Astrocyte of the hippocampus (primary cell): ENCODE measurements at regions not wholly inside any gene's neighbourhood (a gene's known extent, or its start where the extent isn't known, plus 50 kb on each side); places are given as distances from the start of the nearest gene placed in this dataset.
A peak's percentile ranks its signal among the peaks of the same experiment; 100 is the strongest.

Source experiments
- DNase-seq: peaks from one replicate; pipeline ENCODE4 v3.0.0; 2011; ENCODE audit warnings: low read depth, low spot score

DNA sequence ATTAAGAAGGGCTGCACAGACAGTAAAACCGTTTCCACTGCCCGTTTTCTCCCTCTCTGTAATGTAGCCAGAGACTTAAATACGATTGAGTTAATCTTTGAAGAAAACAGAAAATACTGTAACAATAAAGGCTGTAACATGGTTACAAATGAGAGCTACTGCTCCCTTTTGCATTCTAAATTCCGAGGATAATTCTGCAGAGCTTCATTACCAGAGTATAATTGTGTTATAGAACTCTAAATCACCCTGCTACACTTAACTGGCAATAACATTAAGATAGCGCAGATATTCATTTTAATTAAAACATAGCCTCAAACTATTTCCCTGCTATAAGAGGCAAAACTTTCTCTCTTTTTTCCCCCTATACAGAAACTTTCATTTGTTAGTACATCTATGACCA, 283.7 kb upstream of the BRINP1 start:
- DNase-seq: no peak

DNA sequence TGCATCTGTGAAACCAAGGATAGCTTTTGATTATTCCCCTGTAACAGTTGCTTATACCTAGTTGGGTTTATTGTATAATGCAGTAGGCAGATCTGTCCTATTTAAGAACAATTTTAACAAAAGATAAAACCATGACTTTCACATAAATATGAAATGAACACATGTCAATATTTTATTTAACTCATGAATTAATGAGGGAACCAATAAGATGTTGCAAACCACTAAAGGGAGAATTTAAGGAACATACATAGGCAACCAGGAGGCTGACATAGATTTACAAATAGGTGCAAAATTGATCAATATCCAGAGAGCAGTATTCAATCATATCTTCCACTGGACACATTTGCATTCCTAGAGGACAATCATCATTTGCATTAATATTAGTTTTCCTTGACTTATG, 280.0 kb upstream of the BRINP1 start:
- no peak for DNase-seq

DNA sequence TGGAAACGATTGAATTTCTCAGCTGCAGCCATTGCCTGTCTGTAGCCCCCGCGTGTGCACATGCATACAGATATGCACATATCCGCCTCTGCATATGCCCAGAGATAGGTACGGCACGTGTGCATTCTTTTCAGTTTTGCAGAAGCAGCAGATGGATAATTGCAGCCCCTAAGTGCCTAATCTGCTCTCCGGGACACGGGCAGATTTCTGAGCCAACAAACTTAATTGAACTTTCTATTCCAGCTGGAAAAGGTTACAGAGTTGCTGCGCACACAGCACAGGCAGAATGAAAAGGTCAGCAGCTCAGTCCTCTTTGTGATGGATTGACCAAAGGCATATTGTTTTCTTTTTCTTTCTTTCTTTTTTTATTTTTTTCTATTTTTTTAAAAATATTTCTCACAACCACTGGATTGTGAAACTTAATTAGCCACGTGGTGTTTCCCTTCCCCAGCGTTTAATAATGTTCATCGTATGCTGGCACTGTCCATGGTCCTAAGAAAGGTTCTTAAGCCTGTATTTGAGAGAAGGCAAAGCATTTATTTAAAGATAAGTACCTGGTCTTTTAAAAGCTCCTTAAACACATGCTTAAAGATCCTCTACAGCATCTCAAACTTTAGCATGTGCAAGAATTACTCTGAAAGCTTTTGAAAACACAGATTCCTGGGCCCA, 270.2 kb upstream of the BRINP1 start:
- DNase-seq: peak; percentile 73

DNA sequence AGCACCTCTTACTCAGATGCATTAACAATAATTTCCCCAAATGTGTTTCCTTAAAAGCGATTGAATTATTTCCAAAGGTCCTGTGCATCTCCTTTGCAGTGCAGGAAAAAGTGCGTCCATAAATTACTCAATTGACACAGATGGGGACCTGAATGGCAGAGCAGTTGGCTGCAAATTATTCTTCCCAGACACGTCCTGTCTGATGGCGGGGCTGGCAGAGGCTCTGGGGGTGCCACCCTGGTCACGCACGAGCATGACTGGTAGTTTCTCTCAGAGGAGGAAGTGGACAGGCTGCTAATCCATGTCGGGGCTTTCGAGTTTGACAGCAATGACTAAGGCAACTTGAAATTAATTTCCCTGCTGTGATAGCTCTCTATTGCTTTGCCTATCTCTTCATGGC, 264.8 kb upstream of the BRINP1 start:
- DNase-seq: no peak

DNA sequence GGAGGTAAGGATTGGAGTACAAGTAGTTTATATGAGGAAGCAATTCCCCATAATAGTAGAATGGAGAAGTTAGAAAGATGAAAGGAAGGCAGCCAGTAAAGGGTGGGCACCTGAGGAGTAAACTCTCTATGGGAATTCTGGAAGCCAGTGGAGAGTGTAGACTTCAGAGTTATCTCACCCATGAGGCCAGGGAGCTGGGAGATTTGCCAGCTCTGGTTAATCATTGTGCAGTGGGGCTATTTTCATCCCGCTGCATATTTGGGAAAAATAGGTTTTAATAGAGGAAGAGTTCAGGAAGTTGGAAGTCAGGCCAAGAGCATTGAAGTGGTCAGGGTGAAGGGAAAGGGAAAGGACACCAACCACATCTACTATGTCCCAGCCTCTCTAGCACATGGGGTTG, 242.3 kb upstream of the BRINP1 start:
- DNase-seq: no peak

DNA sequence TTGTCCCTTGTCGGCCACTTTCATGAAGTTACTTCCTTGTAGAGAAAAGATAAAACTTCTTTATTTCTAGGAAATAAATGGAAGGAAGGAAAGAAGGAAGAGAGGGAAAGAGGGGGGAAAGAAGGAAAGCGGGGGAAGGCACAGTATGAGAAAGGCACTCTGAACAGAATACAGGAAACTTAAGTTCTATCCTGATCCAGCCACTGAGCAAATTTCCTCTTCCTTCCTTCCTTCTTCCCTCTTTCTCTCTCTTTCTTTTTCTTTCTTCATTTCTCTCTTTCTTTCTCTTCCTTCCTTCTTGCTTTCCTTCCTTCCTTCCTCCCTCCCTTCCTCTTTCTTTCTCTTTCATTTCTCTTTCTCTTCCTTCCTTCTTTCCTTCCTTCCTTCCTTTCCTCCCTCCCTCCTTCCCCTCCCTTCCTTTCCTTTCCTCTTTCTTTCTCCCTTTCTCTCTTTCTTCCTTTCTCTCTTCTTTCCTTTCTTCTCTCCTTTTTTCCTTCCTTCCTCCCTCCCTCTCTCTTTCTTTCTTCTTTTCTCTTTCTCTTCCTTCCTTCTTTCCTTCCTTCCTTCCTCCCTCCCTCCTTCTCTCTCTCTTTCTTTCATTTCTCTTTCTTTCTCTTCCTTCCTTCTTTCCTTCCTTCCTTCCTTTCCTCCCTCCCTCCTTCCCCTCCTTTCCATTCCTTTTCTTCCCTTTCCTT, 240.2 kb upstream of the BRINP1 start:
- no peak for DNase-seq

DNA sequence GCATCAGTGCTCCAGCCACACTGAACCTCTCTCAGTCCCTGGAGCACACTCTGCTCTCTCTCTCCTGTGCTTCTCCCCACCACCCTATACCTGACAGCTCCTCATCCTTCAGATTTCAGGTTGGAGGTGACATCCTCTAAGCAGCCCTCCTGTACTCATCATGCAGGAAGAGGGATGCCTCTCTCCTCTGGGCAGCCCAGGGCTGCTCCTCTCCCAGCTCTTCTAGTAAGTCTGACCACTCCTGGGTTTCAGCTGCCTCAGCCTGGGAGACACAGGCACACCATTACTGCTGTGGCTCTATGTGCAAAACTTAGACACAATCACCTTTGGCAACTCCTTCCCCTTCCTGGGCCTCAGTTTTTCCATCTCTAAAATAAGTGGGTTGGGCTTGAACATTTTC, 232.4 kb upstream of the BRINP1 start:
- no peak for DNase-seq

DNA sequence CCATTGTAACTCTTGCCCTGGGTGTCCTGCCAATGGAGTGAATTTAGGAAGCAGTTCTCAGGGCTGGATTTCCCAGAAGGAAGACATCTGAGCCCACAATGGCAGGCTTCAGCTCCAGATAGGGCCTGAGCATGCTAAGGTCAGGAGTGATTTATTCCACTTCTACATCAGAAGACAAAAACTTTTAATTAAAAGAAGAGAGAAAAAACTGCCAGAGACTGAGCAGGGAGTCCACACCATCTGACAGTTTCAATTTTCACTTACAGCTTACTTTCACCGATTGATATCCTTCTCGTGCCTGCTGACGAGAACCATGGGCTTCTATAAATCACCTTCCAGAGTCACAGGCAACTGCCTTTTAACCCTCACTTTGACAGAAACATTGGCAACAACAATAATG, 228.3 kb upstream of the BRINP1 start:
- DNase-seq: no peak

DNA sequence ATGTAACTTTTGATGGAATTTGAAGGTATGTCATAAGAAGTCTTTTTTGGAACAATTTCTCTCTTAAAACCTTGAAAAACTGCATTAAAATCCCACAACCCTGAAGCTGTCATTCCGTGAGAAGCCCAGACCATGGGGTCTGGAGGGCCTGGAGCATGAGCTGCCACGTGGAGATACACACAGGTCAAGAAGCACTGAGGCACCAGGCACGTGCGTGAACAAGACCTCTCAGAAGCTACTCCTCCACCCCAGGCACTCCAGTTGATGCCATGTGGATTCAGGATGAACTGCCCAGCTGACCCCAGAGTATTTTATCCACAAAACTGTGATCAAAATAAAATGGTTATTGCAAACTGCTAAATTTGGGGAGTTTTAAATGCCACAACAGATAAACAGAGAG, 227.5 kb upstream of the BRINP1 start:
- DNase-seq: no peak

DNA sequence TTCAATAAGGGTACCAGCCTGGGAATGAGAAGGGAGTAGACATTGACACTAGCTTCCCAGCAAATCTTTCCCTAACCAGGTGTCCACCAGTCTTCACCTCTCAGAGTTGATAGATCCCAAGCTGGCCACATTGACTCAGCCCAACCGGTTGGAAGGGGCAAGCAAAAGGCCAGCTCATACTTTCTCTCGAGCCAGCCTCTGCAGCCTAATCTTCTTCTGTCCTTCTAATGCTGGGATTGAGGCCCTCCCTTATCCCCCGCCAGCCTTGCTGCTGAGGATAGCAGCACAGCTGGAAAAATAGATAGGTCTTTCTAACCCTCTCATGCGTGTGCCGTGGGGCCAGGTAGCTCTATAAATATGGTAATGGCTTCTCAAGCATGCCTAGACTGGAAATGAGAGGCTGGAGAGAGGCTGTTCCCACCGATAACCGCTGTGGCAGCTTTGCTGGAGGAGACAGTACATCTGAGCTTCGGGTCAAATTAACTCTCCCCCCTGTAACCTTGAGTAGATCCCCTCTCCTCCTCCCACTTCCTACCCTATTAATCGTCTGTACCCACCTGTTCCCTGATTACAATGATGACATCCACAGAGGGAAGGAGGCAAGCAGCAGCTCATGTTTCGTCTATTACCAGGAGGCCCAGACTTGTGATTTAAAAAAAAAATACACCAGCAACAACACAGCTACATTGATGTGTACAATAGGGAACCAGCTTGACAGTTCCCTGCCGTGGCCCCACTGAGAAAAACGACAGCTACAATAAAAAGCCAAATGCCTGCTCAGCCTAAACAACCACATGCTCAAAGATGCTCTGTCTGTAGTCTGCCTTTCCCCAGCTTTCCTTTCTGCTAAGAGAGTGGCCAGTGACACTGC, 219.9 kb upstream of the BRINP1 start:
- DNase-seq: no peak

DNA sequence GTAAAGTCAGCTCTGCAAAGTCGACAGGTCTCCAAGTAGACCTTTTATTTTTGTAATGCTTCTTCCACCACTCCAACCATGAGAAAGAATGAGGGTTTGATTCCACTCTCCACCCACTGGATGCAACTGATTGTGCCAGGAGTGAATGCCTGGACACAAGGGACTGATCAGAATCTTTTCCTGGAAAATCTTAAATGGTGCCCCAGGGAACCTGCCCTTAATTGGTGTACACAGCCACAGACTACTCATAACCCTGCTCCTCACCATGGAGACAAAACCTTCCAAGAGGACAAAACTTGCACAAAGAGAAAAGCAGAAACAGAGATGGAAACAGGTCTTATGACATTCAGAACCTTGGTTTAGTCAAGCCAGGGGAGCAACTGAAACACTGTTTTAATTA, 208.6 kb upstream of the BRINP1 start:
- DNase-seq: no peak

DNA sequence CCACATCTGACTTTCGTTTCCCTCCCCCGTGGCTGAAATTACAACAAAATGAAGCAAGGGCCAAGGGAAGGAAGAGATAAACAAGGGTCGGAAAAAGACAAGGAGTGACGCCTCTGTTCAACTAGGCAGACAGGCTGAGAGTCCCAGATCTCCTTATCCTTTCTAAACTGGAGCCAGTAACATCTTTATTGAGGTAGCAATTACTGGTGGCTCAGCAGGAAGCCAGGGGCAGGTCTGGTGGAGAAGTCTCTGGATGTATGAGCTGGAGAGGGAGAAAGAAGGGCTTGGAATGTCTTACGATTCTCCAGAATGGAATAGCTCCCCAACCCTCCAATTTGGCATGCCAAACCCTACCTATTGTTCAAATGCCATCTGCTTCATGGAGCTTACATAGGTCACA, 190.8 kb upstream of the BRINP1 start:
- no peak for DNase-seq

DNA sequence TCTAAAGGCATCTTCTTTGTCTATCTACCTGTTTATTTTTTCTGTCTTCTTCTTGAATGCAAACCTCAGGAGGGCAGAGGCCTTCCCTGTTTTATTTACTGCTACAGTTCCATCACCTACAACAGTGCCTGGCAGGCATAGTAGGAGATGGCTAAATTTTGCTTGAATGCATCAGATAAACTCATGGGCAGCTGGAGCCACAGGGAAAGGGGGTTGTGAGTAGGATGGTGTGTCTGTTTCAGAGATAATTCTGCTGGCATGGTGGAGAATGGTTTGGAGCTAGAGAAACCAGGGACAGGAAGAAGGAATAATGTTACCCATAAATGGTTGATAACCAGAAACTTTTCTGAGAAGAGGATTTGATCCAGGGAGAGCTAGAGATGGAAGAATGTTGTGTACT, 189.8 kb upstream of the BRINP1 start:
- DNase-seq: no peak

DNA sequence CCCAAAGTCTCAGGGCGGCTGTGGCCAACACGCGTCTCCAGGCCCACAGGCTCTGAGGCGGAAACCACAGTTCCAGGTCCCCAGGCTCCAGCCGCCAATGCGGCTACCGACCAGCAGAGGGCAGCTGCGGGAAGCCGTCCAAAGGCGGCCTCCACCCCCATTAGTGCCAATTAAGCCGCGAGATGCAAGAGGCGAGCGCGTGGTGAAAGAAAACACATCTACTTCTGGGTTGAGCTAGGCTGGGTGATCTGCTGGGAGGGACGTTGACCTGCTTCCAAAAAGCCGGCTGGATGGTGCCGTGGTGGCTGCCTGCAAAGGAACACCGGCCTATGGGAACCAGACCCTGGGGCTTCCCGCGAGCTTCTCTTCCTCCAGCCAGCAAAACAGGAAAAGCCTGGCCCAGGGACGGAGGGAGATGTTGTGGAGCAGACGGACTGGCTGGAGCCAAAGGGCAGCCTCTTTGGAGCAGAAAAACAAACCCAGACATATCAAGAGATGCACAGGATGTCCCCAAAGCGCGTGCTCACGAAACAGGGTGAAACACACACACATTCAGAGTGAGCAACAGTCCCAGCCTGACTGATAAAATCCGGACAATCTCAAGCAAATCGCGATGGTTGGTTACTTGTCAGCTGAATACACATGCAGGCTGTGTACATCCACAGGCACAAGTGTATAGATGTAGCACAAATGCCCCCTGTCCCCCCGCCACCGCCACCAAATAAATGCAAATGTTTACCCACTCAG, 187.1 kb upstream of the BRINP1 start:
- DNase-seq: peak; percentile 89

DNA sequence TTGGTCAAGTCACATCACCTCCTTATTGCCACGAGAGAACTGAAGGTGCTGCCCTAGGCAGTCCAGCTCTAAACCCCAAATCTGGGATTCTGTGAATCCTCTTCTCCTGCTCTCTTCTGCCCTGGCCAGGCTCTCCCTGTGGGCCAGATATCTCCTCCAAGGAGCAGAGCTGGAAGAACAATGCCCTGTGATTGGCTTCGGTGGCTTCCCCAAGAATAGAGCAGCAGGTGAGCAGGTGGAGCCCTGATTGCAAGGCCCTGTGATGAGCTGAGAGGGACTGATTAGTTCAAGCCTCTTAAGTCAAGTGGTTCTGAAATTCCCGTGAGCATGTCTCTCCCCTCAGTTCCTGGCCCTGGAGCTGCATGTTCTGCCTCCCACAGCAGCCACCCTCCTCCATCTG, 175.3 kb upstream of the BRINP1 start:
- no peak for DNase-seq

DNA sequence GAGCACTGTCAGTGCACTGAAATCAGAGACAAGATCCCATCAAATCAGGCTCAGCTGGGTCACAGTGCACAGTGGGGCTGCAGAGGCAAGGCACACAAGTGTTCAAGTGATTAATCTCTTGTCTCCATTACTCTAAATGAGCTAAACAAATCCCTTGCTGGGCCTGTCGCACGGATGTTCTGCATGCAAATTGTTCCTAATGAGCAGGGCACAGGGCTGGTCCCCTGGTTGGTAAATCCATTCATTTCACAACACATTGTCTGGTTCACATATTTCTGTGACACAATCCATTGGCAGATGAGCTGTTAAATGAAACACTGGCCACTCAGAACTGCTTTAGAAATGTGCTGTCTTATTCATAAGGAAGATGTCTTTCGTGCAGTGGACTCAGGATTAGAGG, 167.9 kb upstream of the BRINP1 start:
- DNase-seq: no peak

DNA sequence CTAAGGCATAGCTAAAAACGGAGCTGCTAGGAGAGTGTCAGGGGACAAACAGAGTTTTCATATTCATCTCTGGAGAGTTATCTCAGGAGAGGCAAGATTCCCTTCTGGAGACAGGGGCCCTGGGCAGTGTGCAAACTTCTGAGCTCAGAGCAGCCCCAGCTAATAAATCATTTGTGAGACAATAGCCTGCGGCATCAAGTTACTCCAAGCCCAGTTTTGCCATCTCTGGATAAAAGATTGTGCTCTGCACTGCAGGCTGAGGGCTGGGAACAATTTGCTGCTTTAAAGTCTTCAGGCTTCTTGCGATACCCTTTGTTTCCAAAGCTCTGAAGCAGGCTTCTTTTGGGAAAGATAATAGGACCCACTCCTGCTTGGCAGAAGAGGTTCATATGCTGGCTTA, 164.3 kb upstream of the BRINP1 start:
- no peak for DNase-seq

DNA sequence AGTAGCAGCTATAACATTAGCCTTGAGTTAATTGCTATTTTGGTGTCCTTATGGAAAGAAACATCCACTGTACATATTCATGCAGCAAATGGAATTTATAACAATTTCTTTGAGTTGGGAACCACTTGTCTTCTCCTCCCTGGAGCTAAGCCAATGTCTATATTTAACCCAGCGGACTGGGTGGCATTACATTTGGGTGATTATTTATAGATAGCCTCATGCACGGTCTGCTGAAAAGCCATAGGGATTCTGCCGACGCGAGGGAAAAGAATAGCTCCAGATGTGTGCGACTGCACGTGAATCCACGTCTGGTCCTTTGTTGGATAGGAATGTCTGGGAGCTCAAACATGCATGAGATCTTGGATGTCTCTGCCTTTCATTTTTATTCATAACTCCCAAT, 157.5 kb upstream of the BRINP1 start:
- DNase-seq: no peak

DNA sequence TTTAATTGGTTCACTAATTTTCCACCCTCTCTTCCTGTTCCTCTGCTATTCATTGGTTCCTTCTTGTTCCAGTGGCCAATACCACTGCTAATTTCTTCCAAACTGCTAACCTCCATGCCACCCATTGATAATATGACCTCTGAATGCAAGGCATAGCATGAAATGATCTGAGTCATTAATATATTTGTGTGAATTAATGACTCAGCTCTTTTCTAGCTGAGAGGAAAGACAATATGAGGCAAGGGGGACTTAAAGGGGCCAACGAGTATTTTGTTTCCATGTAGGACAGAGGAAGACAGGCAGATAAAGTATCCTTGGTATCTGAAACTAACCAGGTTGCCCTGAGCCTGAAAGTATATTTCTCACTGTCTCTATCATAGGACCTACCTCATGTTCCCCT, 154.3 kb upstream of the BRINP1 start:
- no peak for DNase-seq

DNA sequence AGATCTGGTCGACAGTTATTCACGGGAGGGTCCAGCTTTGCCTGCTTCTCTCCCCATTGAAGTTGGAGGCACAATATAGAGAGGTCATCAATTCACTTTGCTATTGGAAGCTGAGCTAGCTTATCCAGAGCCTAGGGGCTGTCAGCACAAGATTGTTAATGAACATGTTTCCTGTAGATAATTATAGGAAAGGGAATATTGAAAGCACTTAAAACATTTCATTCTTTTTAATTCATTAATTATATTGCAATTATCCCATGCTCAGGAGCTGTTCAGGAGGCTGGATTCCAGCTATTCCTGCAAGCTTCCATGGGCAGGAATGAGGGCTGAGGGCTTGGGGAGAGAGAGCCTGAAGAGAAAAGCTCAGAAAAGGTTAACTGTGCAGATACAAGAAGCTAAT, 153.1 kb upstream of the BRINP1 start:
- no peak for DNase-seq

DNA sequence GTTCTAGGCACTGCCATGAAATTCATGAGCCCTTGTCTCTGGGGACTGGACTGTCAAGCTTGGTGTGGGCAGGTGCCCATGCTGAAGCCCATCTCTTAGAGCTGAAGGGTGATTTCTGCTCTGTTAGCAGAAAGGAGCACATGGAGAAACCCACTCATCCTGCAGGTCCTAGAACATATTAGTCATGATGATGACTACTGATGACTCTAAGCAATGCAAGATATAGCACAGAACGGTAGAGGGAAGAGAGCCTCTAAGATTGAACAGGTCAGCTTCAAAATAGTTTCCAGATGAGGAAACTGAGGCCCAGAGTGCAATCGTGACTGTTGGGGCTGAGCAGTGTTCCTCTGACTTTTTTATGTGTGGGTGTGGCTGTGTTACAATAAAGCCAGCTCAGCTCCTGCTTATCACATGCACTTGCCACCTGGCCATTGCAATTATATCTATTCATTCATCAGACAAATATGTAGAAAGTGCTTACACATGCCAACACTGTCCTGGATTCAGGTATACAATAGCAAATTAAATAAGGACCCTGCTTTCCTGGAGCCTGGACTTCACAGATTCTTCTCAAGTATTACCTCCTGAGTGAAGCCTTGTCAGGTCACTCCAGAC, 140.2 kb upstream of the BRINP1 start:
- DNase-seq: no peak

DNA sequence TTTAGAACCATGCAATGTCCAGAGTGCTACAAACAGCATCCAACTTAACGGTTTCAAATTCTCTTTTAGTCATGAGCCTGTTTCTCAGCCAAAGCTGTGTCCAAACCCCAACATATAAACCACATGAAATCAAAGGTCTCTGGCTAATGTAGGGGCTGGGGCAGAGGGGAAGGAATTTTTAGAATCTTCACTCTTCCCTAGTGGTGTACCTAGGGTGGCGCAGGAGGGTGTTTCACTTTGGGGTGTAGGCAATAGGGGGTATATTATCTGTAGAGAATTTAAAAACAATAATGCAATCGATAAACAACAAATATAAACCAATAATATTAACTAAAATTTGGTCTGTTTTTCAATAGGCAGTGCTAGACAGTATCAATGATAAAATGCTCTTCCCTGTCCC, 132.1 kb upstream of the BRINP1 start:
- no peak for DNase-seq
